EL (cell line): ENCODE measurements at regions not wholly inside any gene's neighbourhood (a gene's known extent, or its start where the extent isn't known, plus 50 kb on each side); places are given as distances from the start of the nearest gene placed in this dataset.

Experiments used
- DNase-seq: peaks from one replicate; pipeline ENCODE4 v3.0.0-alpha.2; 2016

DNA sequence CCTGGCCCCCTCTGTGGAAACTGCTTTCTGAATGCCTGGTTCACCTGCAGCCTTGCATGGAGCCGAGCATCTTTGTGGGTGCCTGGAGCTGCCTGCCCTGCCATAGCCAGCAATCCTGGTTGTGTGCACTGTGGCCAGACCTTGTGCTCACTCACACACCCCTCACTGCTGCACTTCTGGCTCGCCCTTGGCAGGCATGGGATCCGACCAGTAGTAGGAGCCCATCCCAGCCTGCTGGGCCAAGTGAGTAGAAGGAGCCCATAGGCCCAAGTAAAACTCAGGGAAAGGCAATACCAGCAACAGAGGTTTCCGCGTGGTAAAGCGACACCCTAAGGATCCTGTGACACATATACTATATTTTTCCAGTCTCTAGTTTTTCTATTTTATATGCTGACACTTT is 270.0 kb upstream of the NAV3 start:
- DNase-seq, result no peak

DNA sequence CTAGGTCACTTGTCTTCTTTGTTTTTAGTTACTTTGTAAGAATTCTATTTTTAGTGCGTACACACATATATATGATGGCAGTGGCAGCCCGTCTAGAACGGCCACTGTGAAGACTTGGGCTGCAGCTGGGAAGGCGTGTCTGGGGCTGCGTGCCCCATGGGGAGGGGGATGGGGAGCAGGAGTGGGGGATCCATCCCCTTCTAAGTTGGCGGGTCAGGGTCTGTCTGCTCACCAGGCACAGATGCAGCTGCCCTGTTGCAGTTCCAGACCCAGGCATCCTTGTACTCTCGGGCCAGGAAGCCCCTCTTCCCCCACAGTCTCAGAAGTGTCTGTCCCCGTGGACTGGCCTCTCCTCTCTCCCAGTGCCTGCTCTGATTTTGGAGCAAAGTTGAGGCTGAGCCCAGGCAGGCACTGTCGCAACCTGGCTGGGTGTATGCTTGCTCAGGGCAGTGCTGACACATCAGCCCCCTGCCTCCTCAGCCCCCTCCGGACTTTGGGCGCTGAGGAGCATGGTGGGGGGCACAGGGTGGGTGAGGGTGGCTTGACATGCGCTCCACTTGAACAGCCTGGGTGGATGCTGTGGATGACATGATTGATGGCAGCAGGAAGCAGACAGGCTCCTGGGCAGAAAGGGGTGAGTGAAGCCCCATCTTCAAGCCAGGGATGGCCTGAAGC is 271.2 kb upstream of the NAV3 start:
- no peak for DNase-seq

DNA sequence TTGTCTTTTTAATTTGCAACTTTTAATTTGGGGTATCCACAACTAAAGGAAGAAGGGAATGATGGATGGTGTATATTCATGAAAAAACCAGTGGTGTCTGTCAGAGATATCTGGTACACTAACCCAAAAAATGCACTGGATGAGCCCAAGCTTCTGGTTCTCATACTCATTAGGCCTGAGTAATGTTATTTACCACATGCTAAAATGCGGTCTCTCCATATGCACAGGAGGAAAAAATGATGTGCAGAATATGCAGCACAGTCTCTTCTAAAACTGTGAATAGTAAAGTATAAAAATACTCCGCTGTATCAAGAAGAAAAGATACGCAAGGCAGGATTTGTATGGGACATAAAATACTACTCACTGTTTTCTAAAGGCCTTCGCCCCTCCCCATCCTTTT is 275.6 kb upstream of the NAV3 start:
- no peak for DNase-seq

DNA sequence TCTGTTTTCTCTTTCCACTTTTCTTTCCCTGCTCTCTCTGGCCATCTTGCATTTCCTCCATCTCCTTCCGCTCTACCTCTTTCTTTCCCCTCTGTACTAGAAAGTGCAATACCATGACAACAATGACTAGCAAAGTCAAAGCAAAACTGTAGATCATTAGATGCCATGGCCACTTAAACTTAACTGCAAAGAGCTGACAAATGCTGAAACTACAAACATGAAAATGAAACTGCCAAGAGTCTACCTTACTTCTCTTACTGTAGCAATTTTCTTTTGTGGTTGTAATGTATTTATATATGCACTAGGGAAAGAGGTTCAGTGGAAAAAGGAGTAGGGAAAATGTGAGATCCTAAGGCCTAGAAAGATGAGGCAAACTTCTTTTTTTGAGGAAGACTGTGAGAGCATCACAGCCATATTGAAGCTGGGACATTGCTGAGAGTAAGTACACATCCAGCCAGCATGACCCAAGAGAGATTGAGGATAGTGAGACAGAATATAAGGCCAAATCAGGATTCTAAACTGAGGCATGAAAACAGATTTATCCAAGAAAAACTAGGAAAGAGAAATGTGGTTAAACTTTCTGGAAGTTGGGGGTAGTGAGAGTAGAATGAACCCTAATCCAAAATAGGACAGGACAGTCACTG is 276.6 kb upstream of the NAV3 start:
- no peak for DNase-seq

DNA sequence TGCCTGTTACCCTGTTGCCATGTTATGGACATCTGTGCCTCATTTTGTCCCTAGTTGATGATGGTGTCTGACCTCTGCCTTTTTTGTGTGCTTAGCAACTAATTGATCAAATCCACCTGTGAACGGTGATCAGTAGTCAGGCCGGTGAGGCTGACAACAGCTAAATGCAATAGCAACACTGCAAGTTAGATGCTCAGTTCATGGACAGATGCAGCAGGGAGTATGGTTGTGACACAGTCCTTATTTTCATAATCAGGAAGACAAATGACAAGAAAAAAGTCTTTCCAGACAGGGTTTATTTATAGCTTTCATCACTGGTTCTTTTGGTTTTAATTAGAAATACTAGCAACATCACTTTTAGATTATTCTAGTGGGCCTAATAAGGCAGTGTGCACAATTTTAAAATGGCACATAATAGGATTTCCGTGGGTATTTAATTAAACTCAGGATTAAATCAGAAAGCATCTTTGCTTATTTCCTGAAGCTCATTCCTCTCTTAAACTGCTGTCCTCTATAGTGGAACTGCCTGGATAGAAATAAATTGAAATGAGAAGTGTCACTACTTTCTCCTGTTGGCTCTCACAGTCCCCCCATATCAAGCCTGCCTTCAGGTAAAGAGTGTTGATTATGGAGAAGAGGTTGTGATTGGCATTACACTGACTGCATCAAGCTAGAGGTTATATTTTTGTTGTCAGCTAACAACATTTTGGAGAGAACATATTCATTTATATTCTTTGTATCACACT is 281.1 kb upstream of the NAV3 start:
- DNase-seq, result no peak

DNA sequence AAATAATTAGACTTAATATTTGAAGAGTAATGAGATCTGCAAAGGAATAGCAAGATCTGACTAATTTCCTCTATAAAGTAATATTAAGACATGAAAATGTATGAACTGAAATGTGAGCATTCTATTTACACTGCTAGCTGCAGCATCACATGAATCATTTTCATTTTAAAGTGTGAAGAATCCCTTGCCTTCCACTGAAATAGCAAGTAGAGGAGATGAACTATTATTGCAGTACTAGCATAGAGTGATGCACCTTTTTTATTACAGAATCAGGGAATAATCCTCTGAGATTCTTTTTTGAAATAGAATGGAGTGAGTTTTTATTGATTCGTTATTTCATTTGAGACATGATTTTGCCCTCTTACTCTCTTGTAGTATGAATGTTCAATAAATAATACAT is 281.9 kb upstream of the NAV3 start:
- no peak for DNase-seq

DNA sequence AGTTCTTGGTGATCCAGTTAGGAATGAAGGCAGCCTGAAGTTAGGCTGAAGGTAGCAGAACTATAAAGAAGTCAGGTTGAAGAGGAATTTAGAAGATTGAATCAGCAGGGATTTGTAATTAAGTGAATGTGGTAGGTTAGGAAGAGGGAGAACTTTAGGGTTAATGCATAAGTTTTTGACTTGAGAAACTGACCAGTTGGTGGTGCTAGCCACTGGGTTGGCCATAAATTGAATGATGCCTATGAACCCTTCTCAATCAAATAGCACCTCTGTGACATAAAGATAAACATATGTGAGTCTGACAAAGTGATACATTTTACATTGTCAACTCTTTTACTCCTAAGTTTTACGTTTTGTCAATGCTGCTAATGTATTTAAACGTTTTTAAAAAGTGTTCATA is 290.6 kb upstream of the NAV3 start:
- no peak for DNase-seq

DNA sequence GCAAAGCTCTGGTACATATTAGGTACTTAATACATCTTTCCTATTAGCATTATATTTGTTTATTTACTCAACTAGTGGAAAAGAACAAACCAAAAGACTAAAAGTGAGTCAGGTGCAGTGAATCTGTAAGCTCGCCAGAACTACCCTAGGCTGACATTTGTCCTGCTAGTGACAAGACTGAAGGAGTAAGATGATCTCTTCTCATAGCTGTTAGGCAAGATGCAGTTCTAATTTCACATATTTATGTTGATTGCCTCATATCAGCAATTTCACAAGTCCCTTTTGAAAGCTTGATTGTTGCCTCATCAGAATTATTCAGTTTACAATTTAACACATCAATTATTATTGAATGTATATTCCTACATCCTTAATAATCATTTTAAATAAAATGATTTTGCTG is 293.0 kb upstream of the NAV3 start:
- DNase-seq, result no peak

DNA sequence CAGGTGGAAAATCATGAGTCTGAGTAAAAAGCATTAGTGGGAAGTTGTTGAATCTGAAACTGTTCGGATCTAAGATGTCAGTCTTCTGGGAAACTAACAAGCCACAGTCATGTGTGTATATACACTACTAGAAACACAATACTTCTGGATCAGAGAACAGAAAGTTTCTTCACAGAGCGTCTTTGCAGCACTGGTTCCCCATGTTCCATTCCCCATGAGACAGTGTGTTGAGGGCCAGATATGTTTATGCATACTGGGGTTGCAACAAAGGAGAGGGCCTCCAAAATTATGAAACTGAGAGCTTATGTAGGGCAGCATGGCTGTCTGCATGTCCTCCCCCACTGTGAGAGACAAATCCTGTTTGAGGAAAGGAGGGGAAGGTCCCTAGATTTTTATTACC is 295.0 kb upstream of the NAV3 start:
- no peak for DNase-seq

DNA sequence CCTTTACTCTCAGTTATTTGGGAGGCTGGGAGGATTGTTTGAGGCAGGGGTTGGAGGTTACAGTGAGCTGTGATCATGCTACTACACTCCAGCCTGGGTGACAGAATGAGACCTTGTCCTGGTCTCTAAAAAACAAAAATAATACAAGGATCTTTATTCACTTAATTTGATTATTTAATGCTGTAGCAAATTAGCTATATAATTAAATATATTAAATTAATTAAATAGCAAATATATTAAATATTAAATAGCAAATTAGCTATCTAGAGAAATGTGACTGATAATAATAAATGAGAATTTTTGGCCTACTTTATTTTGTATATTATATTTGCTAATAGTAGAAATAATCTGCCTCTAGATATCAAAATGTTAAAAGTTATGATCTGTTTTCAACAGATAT is 298.8 kb upstream of the NAV3 start:
- DNase-seq, result no peak

DNA sequence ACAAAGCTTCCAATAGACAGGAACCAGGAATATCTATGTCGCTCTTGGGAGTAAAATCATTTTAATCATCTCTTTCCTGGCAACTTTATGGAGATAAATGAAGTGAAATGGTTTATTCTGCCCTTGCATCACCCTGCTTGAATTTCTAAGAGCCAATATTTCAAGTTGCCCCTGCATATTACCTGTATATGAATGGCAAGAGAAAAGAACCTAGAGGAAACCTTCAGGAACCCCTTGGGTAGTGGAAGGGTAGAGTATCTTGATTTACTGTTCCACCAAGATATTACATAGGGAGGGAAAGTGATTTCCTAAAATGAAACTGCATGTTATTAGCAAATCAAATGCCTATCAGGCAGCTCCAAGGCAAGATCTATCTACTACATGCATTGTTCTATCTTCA is 308.4 kb upstream of the NAV3 start:
- DNase-seq, result no peak

DNA sequence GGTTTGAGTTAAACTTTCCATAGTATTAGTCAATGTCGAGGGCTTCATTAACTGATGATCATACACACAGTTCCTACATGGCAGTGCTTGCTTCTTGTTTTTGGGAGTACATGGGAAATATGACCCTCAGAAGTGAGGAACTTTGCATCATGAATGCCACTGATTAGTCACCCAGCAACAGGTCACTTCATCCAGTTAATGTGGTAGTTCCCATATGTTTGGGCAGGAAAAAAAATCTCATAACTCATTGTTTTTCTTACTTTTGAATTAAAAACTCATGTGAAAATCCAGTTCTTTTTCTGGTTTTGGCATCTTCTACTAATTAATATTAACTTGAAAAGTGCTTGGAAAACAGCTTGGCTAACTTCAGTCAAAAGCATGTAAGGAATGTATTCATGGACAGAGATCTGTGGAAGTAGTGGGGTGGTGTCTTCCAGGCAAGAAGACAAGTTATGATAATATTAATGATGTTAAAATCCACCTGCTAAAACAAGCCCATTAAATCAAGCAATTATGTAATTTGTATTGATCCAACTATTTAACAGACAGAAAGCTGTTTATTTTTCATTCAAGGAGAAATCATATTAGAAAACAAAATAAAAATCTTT is 309.1 kb upstream of the NAV3 start:
- DNase-seq, result peak; percentile 2

DNA sequence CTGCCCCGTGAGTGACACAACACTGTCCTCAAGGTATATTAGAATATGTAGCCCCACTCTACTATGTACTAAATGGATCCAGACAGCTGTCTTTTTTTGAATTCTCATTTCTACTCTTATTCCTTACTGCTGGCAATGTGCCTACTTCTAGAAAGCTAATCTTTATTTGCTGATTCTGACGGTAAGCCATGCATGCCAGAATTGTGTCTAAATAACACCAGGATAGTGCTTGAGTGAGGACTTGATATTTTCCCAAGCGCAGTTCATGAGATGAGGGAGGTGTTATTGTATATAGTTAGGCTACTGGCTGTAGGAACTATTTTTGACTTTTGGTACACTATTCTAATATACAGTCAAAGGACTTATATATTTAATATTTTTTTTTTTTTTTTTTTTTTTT is 316.2 kb upstream of the NAV3 start:
- no peak for DNase-seq

DNA sequence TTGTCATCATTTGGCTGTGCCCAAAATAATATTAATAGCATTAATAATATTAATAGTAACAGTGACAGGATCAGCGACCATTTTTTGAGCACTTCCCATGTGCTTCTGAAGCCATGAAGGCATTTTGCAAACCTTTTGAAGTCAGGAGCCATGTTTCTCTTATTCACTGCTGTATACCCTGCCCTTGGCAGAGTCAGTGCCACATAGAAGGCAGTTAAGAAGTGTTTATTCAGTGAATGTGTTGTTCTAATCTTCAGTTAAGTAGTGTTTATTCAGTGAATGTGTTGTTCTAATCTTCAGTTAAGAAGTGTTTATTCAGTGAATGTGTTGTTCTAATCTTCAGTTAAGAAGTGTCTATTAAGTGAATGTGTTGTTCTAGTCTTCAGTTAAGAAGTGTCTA is 319.7 kb upstream of the NAV3 start:
- DNase-seq, result no peak

DNA sequence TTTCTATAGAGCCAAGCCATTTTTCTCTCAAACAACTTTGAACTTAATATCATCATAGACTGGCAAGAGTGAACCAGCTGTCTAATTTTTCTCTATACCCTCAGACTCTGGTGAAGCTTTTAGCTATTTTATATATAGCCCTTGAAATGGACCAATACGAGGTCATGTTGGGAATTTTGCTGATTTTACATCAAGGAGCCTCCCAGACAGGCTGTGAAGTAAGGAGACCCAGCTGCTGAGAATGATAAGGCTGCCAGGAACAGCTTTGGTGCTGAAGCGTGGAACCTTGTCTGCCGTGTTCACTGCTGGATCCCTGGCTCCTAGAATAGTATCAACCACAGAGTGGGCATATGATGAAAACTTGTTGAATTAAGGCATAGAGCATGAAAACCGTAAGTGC is 326.2 kb upstream of the NAV3 start:
- no peak for DNase-seq

DNA sequence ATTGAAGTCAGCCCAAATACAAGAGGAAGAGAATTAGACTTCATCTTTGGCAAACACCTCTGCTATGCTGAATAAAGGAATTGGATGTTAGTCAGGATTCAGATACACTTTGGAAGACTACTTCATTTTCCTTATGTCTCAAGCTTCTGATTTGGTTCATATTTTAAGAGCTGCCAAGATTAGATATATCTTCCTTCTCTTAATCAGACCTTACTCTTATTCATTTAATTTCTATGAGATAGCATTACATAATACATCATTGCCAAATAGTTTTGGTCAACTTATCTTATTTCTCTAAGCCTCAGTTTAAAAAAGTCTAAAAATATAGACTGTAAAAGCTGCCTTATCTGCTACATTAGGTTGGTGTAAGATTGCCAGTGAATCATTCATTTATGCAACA is 330.6 kb upstream of the NAV3 start:
- DNase-seq, result no peak

DNA sequence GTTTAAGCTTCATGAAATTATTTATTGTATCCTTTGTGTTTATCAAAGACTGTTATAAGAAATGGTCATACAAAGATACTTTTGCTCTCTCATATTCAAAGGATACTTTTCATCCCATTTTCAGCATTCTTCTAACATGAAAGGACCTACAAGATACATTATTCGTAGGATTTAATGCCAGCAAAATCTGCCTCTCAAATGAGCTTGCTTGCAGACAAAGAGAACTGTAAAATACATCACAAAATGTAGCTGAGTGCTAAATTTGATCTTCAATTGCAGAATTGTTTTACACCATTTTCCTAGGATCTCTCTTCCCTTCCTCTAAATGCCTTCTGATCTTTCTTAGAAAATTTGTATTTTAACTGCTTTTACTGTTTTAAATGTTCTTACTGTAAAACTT is 333.0 kb upstream of the NAV3 start:
- DNase-seq, result no peak

DNA sequence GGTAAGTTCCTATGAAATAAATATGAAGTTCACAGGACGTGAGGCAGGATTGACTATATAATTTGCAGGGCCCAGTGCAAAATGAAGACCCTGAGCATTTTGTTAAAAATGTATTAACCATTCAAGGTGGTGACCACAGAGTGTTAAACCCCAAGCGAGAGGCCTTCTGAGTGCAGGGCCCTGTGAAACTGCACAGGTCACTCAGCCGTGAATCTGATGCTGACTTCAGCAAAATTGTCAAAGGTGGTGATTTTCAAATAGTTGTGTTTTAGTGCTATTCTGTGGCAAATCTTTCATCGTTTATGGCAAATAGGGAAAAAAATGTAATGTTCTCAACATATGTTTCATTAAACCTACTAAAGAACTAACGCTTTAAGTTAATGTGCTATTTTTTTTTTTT is 334.0 kb upstream of the NAV3 start:
- no peak for DNase-seq

DNA sequence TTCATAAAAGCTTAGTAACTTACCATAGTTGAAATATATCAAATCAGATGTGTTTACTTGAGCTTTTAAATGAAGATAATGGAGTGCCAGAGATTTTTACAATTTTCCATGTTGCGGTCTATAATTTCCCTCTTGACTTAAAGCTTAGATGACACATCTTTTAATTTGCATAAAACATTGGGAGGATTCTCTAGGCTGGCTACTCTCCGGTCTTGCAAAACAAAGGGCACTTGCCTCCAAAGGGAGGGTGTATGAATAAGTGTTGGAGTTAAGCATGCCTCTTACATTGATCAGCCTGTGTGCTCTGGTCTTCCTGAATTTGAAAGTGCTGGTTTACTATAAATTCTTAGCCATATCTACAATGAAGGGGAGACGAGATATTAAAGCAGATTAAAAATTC is 336.4 kb upstream of the NAV3 start:
- DNase-seq, result no peak

DNA sequence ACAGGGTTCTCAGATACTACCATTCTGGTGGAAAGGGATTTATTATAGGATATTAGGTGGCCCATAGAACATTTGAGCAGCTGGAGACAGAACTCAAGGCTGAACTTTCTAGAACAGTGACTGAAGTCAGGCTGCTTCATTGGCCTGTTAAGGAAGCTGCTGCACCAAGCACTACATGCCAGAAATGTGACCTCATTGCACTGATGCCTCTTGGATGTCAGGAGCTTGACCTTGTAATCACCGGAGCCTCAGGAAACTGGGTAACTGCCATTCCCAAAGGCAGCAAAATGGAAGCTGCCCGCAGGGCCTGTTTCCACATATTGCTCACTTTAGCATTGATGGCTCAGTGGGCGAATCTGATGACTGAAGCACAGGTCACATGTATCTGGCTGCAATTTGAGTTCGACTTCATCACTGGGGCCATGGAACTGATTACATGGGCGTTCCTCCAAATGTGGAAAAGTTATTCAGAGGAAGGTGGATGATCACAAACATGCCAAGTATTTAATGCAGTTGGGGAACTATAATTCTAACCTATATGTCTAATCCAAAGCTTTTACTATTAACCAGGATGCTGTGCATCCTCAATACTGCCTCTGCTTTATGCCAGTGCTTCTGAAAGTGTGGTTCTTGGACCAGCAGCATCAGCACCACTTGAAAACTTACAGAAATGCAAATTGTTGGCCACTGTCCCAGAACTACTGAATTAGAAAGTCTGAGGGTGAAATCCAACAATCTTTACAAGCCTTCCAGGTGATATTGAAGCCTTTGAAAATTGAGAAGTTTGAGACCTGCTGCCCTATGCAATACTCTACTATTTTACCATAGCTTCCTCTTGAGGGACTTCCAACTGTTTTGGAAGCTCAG is 337.2 kb upstream of the NAV3 start:
- DNase-seq, result peak; percentile 4

DNA sequence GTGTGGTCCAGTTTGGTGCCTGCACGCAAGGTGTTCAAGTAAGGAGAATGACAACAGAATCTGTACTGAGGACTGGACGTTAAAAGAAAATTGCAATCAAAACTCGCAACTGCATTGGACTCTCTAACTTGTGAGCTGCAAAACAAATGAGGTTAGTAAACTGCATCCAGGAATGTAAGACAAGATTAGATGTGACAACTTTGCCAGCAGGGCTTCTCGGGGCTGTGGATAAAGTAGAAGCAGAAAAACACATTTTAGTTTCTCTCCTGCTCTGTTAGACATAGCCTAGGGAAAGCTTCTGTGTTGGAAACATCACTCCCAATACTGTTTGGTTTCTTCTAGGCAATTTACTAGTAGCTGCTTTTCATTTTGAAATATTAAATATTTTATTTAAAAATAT is 338.2 kb upstream of the NAV3 start:
- DNase-seq, result no peak

DNA sequence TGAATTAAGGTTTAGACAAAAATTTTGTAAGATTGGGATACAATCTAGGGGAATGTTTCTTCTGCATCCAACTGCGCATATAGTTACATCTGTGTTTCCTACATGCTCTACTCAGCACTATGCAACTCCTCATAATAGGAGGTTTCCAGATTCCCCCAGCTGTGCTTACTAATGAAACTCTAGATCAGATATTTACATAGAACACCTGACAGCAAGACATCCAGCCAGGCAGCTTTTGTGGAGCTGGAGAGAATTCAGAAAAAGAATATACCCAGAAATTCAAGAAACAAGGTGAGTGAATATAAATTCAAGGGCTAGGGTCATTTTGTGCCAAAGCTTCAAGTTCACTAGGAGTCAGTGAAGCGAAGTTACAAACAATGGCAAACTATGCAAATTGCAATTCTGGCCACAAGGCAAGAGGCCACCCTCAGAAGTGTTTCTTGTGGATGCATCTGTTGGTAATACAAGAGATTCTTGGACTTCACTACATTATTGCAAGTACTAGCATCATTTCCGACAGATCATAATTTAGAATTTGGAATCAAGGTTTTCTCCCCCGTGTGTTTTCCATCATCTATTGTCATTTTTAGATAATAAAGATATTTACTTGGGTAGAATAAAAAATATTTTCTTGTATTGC is 341.2 kb upstream of the NAV3 start:
- no peak for DNase-seq
